ENCODE measurements at regions not wholly inside any gene's neighbourhood (a gene's known extent, or its start where the extent isn't known, plus 50 kb on each side); places are given as distances from the start of the nearest gene placed in this dataset.
A peak's percentile ranks its signal among the peaks of the same experiment; 100 is the strongest.

DNA sequence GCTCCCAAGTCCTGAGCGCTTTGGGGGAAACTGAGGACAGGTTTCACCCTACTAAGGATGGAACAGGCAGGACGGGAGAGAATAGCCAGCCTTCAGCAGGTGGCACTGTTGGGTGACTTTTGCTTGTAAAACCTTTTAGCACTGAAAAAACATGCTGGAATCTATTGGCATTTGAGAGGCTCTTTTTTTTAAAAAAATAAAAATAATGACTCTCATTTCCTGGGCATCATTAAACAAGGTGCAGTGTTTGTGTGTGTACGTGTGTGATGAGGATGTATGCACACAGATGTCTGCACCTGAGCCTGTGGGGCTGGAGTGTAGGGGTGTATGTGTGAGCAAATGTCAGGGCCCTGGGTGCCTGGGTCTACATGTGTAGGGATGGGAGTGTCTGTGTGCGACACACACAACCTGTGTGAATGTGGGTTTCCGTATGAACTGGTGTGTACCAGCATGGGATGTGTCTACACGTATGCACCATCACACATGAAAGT lies 177.9 kb downstream of the RPS24 start:
- no CpG with 5 or more reads among the region's 6 CpGs for WGBS, 2 donors (ENCODE audit: extremely low coverage in 2 of 2, insufficient read length in 2 of 2, insufficient replicate concordance in 1 of 2)
- DNase-seq (ENCODE audit: low spot score) = peak; percentile 35

DNA sequence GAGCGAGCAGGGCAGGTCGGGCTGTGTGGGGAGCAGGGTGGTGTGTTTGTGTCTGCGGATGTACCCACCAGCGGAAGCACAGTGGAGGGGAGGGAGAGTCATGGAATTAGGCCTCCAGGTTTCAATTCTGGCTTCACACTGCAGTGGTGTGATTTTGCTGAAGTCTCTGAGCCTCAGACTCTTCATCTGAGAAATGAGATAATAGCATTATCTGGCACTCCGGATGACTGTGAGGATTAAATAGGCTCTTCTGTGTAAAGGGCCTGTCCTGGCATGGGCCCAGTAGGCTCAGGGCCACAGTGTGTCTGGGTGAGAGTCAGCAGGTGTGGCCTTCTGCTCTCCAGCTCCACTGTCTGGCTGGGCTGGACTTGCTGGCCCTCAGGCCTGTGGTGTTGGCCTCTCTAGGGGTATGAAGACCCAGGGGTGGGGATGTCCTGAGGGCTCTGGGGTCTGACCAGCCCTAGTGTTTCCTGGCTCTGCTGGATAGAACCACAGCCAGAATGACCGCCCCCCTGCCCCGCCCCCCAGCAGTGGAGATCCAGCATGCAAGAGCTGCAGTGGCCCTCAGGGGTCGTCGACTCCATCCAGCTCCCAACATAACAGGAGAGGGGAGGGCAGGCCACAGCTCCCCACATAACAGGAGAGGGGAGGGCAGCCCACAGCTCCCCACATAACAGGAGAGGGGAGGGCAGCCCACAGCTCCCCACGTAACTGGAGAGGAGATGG lies 178.6 kb downstream of the RPS24 start:
- no peak overlapping the region for H3K9ac ChIP-seq (ENCODE audit: low read depth, low read length, poor library complexity)

More for the DNA sequence above, 177.9 kb downstream of the RPS24 start:
- Histone ChIP-seq H3K27ac (replicated peaks; ENCODE audit: low read length) (no peak overlapping the region), H2BK12ac (ENCODE audit: low read length) (no peak overlapping the region), H3K36me3 (replicated peaks in 1 of 2; ENCODE audit: control insufficient read depth in 2 of 2, insufficient read depth in 2 of 2, low read length in 2 of 2) (no peaks in the 10 kb centered on the region), H3K18ac (ENCODE audit: low read length) (peak overlapping the region; percentile 1), H2AFZ (ENCODE audit: low read length) (no peak overlapping the region), H3K23ac (ENCODE audit: low read depth, low read length, poor library complexity) (no peak overlapping the region), H3K27me3 (ENCODE audit: control insufficient read depth in 3 of 3, insufficient read depth in 3 of 3, low read depth in 1 of 3, low read length in 3 of 3) (peaks cover 0 to 30% (median 0%) of the 10 kb centered on the region in 3 experiments), H3K4me1 (ENCODE audit: control insufficient read depth in 2 of 2, insufficient read depth in 1 of 2, low read depth in 1 of 2, low read length in 2 of 2) (peaks cover 10 to 12% of the 10 kb centered on the region in 2 donors), H3K4me3 (ENCODE audit: low read length in 2 of 2) (peak overlapping the region in 1 of 2 donors; percentile 1), H3K9ac (ENCODE audit: low read depth, low read length, poor library complexity) (no peak overlapping the region), H3K4ac (ENCODE audit: low read length) (no peak overlapping the region), H3K79me1 (ENCODE audit: low read depth, low read length) (peaks cover 2% of the 10 kb centered on the region), H2BK15ac (ENCODE audit: low read length) (peak overlapping the region; percentile 77), H2BK120ac (ENCODE audit: low read depth, low read length) (no peak overlapping the region), H4K91ac (ENCODE audit: low read depth, low read length, poor library complexity) (no peak overlapping the region), H3K9me3 (replicated peaks in 1 of 2; ENCODE audit: control insufficient read depth in 2 of 2, insufficient read depth in 1 of 2, low read depth in 1 of 2, low read length in 2 of 2) (no peaks in the 10 kb centered on the region), H3K4me2 (ENCODE audit: insufficient read depth, low read length, poor library complexity, severe bottlenecking) (no peak overlapping the region), H2AK5ac (ENCODE audit: low read depth, low read length) (peak overlapping the region; percentile 44), H4K8ac (ENCODE audit: low read depth, low read length) (no peak overlapping the region), H2BK5ac (ENCODE audit: low read length) (no peak overlapping the region), H3K14ac (ENCODE audit: low read length) (no peak overlapping the region)

GRCh38 chr10:78212786-78213175 lies 179.1 kb downstream of the RPS24 start:
- Histone ChIP-seq H2BK15ac (ENCODE audit: low read length) (peak overlapping the region; percentile 77), H4K8ac (ENCODE audit: low read depth, low read length) (no peak overlapping the region), H3K18ac (ENCODE audit: low read length) (peak overlapping the region; percentile 88), H3K36me3 (replicated peaks in 1 of 2; ENCODE audit: control insufficient read depth in 2 of 2, insufficient read depth in 2 of 2, low read length in 2 of 2) (no peaks in the 10 kb centered on the region), H3K23ac (ENCODE audit: low read depth, low read length, poor library complexity) (no peak overlapping the region), H2AFZ (ENCODE audit: low read length) (peak overlapping the region; percentile 9), H3K79me1 (ENCODE audit: low read depth, low read length) (peaks cover 2% of the 10 kb centered on the region), H3K14ac (ENCODE audit: low read length) (no peak overlapping the region), H2BK5ac (ENCODE audit: low read length) (no peak overlapping the region), H3K4me3 (ENCODE audit: low read length in 2 of 2) (no peak overlapping the region), H4K91ac (ENCODE audit: low read depth, low read length, poor library complexity) (no peak overlapping the region), H3K4me2 (ENCODE audit: insufficient read depth, low read length, poor library complexity, severe bottlenecking) (no peak overlapping the region), H3K9ac (ENCODE audit: low read depth, low read length, poor library complexity) (peak overlapping the region; percentile 17), H3K4me1 (ENCODE audit: control insufficient read depth in 2 of 2, insufficient read depth in 1 of 2, low read depth in 1 of 2, low read length in 2 of 2) (peaks cover 10 to 12% of the 10 kb centered on the region in 2 donors), H2BK12ac (ENCODE audit: low read length) (peak overlapping the region; percentile 19), H3K4ac (ENCODE audit: low read length) (no peak overlapping the region), H3K27me3 (ENCODE audit: control insufficient read depth in 3 of 3, insufficient read depth in 3 of 3, low read depth in 1 of 3, low read length in 3 of 3) (peaks cover 0 to 25% (median 0%) of the 10 kb centered on the region in 3 experiments), H2BK120ac (ENCODE audit: low read depth, low read length) (no peak overlapping the region), H3K9me3 (replicated peaks in 1 of 2; ENCODE audit: control insufficient read depth in 2 of 2, insufficient read depth in 1 of 2, low read depth in 1 of 2, low read length in 2 of 2) (no peaks in the 10 kb centered on the region), H3K27ac (replicated peaks; ENCODE audit: low read length) (no peak overlapping the region), H2AK5ac (ENCODE audit: low read depth, low read length) (peak overlapping the region; percentile 3)
- no CpG with 5 or more reads among the region's 7 CpGs for WGBS, 2 donors (ENCODE audit: extremely low coverage in 2 of 2, insufficient read length in 2 of 2, insufficient replicate concordance in 1 of 2)
- no peak for DNase-seq (ENCODE audit: low spot score)

More for the DNA sequence above, 178.6 kb downstream of the RPS24 start:
- Histone ChIP-seq H4K8ac (ENCODE audit: low read depth, low read length) (no peak overlapping the region), H3K4me3 (ENCODE audit: low read length in 2 of 2) (no peak overlapping the region), H2BK15ac (ENCODE audit: low read length) (peak overlapping the region; percentile 77), H2AFZ (ENCODE audit: low read length) (peak overlapping the region; percentile 9), H2BK5ac (ENCODE audit: low read length) (no peak overlapping the region), H3K9me3 (replicated peaks in 1 of 2; ENCODE audit: control insufficient read depth in 2 of 2, insufficient read depth in 1 of 2, low read depth in 1 of 2, low read length in 2 of 2) (no peaks in the 10 kb centered on the region), H3K4ac (ENCODE audit: low read length) (no peak overlapping the region), H3K23ac (ENCODE audit: low read depth, low read length, poor library complexity) (no peak overlapping the region), H4K91ac (ENCODE audit: low read depth, low read length, poor library complexity) (no peak overlapping the region), H3K79me1 (ENCODE audit: low read depth, low read length) (peaks cover 2% of the 10 kb centered on the region), H3K36me3 (replicated peaks in 1 of 2; ENCODE audit: control insufficient read depth in 2 of 2, insufficient read depth in 2 of 2, low read length in 2 of 2) (no peaks in the 10 kb centered on the region), H3K14ac (ENCODE audit: low read length) (no peak overlapping the region), H2BK120ac (ENCODE audit: low read depth, low read length) (no peak overlapping the region), H3K27ac (replicated peaks; ENCODE audit: low read length) (no peak overlapping the region), H2AK5ac (ENCODE audit: low read depth, low read length) (peak overlapping the region; percentile 3), H3K4me1 (ENCODE audit: control insufficient read depth in 2 of 2, insufficient read depth in 1 of 2, low read depth in 1 of 2, low read length in 2 of 2) (peaks cover 10 to 12% of the 10 kb centered on the region in 2 donors), H3K27me3 (ENCODE audit: control insufficient read depth in 3 of 3, insufficient read depth in 3 of 3, low read depth in 1 of 3, low read length in 3 of 3) (peaks cover 0 to 30% (median 0%) of the 10 kb centered on the region in 3 experiments), H3K4me2 (ENCODE audit: insufficient read depth, low read length, poor library complexity, severe bottlenecking) (no peak overlapping the region), H2BK12ac (ENCODE audit: low read length) (peak overlapping the region; percentile 19), H3K18ac (ENCODE audit: low read length) (peak overlapping the region; percentile 88)
- no peak for DNase-seq (ENCODE audit: low spot score)
- no CpG with 5 or more reads among the region's 10 CpGs for WGBS, 2 donors (ENCODE audit: extremely low coverage in 2 of 2, insufficient read length in 2 of 2, insufficient replicate concordance in 1 of 2)

- Histone ChIP-seq H4K8ac (ENCODE audit: low read depth, low read length) (no peak overlapping the region), H3K27me3 (ENCODE audit: control insufficient read depth in 3 of 3, insufficient read depth in 3 of 3, low read depth in 1 of 3, low read length in 3 of 3) (peaks cover 0 to 9% (median 0%) of the 10 kb centered on the region in 3 experiments), H2AFZ (ENCODE audit: low read length) (no peak overlapping the region), H4K91ac (ENCODE audit: low read depth, low read length, poor library complexity) (no peak overlapping the region), H3K23ac (ENCODE audit: low read depth, low read length, poor library complexity) (no peak overlapping the region), H2BK120ac (ENCODE audit: low read depth, low read length) (no peak overlapping the region), H3K14ac (ENCODE audit: low read length) (no peak overlapping the region), H2BK15ac (ENCODE audit: low read length) (no peak overlapping the region), H3K27ac (replicated peaks; ENCODE audit: low read length) (no peak overlapping the region), H2BK12ac (ENCODE audit: low read length) (no peak overlapping the region), H3K4me3 (ENCODE audit: low read length in 2 of 2) (no peak overlapping the region), H3K9me3 (replicated peaks in 1 of 2; ENCODE audit: control insufficient read depth in 2 of 2, insufficient read depth in 1 of 2, low read depth in 1 of 2, low read length in 2 of 2) (peaks cover 0 to 3% of the 10 kb centered on the region in 2 donors), H2BK5ac (ENCODE audit: low read length) (no peak overlapping the region), H2AK5ac (ENCODE audit: low read depth, low read length) (no peak overlapping the region), H3K9ac (ENCODE audit: low read depth, low read length, poor library complexity) (no peak overlapping the region), H3K4ac (ENCODE audit: low read length) (no peak overlapping the region), H3K4me2 (ENCODE audit: insufficient read depth, low read length, poor library complexity, severe bottlenecking) (no peak overlapping the region), H3K4me1 (ENCODE audit: control insufficient read depth in 2 of 2, insufficient read depth in 1 of 2, low read depth in 1 of 2, low read length in 2 of 2) (peaks cover 12 to 15% of the 10 kb centered on the region in 2 donors), H3K79me1 (ENCODE audit: low read depth, low read length) (peaks cover 2% of the 10 kb centered on the region), H3K18ac (ENCODE audit: low read length) (no peak overlapping the region), H3K36me3 (replicated peaks in 1 of 2; ENCODE audit: control insufficient read depth in 2 of 2, insufficient read depth in 2 of 2, low read length in 2 of 2) (no peaks in the 10 kb centered on the region)
- no CpG with 5 or more reads among the region's 4 CpGs for WGBS, 2 donors (ENCODE audit: extremely low coverage in 2 of 2, insufficient read length in 2 of 2, insufficient replicate concordance in 1 of 2)
- no peak for DNase-seq (ENCODE audit: low spot score)
Measured at GRCh38 chr10:78214955-78215354, 181.3 kb downstream of the RPS24 start.

Data from neuronal stem cell (in vitro differentiated cells).